ENCODE measurements at regions not wholly inside any gene's neighbourhood (a gene's known extent, or its start where the extent isn't known, plus 50 kb on each side); places are given as distances from the start of the nearest gene placed in this dataset.
A peak's percentile ranks its signal among the peaks of the same experiment; 100 is the strongest.

DNA sequence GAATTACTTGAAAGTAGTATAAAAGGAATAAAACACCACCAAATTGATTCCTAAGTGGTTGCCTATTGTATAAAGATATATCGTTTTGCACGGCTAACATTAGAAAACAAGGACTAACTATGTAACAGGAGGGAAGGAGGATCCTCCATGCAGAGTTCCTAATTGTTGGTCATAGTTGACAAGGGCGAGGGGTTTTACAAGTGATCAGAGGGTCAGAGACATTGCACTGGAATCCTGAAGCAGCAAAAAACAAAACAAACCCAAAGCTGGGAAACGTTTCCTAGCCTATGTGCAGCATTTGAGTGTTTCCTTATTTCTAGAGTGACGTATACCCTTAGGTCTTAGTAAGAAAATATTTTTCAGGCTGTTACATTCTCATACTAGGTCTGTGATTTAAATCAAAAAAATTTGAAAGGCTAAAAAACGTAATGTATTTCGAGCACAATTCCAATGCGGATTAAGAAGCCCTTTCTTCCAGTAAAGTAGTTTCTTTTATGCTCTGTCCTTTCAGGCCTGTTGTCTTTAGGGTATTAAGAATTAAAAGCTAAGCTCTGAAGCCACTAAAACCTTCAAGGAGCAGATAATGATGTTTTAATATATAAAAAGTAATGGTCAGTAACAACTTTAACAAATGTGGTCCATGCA, 373.8 kb upstream of the MMS22L start:
- no peak overlapping the region for H2BK20ac ChIP-seq (ENCODE audit: low read length)
- TF ChIP-seq, protein P1, sequence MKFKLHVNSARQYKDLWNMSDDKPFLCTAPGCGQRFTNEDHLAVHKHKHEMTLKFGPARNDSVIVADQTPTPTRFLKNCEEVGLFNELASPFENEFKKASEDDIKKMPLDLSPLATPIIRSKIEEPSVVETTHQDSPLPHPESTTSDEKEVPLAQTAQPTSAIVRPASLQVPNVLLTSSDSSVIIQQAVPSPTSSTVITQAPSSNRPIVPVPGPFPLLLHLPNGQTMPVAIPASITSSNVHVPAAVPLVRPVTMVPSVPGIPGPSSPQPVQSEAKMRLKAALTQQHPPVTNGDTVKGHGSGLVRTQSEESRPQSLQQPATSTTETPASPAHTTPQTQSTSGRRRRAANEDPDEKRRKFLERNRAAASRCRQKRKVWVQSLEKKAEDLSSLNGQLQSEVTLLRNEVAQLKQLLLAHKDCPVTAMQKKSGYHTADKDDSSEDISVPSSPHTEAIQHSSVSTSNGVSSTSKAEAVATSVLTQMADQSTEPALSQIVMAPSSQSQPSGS (IDR thresholded peaks at IDR 0.05; ENCODE audit: low read length) = no peak
- TF ChIP-seq NRF1 (IDR thresholded peaks at IDR 0.05; ENCODE audit: low read depth, low read length) = no peak
- TF ChIP-seq, protein P2, sequence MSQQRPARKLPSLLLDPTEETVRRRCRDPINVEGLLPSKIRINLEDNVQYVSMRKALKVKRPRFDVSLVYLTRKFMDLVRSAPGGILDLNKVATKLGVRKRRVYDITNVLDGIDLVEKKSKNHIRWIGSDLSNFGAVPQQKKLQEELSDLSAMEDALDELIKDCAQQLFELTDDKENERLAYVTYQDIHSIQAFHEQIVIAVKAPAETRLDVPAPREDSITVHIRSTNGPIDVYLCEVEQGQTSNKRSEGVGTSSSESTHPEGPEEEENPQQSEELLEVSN (IDR thresholded peaks at IDR 0.05) = no peak
- TF ChIP-seq FOSL1 (IDR thresholded peaks at IDR 0.05; ENCODE audit: insufficient read depth, low read depth, low read length) = no peak
- TF ChIP-seq BACH1 (IDR thresholded peaks at IDR 0.05; ENCODE audit: low read length) = no peak
- no peak for TF ChIP-seq ATF3 (IDR thresholded peaks at IDR 0.05; ENCODE audit: insufficient read depth, low read depth, low read length)
- no peak overlapping the region for H3K23ac ChIP-seq (ENCODE audit: insufficient read length)
- H4K5ac ChIP-seq (ENCODE audit: insufficient read length, low read depth, low read length) = no peak overlapping the region
- H3K4me2 ChIP-seq (ENCODE audit: insufficient read depth in 1 of 2, low read depth in 2 of 2, low read length in 2 of 2) = no peak overlapping the region
- 0 out of 2 replicates have a peak, but pooled peaks cover 1% of the 10 kb centered on the region for H3K23me2 ChIP-seq (ENCODE audit: low read depth, low read length)
- H3K56ac ChIP-seq (replicated peaks; ENCODE audit: insufficient read length, low read depth, low read length) = no peak overlapping the region
- no peak overlapping the region for H2AK5ac ChIP-seq (ENCODE audit: low read depth, low read length)
- H3K4me3 ChIP-seq (ENCODE audit: extremely low read depth in 1 of 4, insufficient read depth in 2 of 4, low read depth in 3 of 4, low read length in 4 of 4) = no peak overlapping the region
- H3K9me3 ChIP-seq (ENCODE audit: insufficient read depth in 2 of 2, low read depth in 1 of 2, low read length in 1 of 2) = no peaks in the 10 kb centered on the region
- POLR2A ChIA-PET (ENCODE audit: partially characterized antibody) = no interaction called here
- no peak overlapping the region for H2BK15ac ChIP-seq (ENCODE audit: low read length)
- H3K4ac ChIP-seq (replicated peaks; ENCODE audit: insufficient read length, low read depth, low read length) = no peak overlapping the region
- no peaks in the 10 kb centered on the region for H3K4me1 ChIP-seq (replicated peaks in 1 of 4; ENCODE audit: control insufficient read depth in 3 of 4, insufficient read depth in 4 of 4, low read length in 3 of 4)
- no peak overlapping the region for H2BK12ac ChIP-seq (ENCODE audit: low read depth, low read length)
- H4K91ac ChIP-seq (replicated peaks; ENCODE audit: insufficient read length, low read length) = no peak overlapping the region
- H2AFZ ChIP-seq (ENCODE audit: low read length) = peak overlapping the region; percentile 27; the same call in 1 of the 2 replicates
- no peak overlapping the region for H2BK5ac ChIP-seq (ENCODE audit: low read depth, low read length)
- H3K79me2 ChIP-seq (ENCODE audit: control insufficient read depth in 1 of 2, insufficient read depth in 2 of 2, low read length in 2 of 2) = no peaks in the 10 kb centered on the region
- DNase-seq (ENCODE audit: low read depth in 1 of 2, low spot score in 2 of 2) (no peak), FAIRE-seq (no peak)
- no peak overlapping the region for H3K18ac ChIP-seq (ENCODE audit: extremely low read depth, low read length)
- H3K14ac ChIP-seq (ENCODE audit: insufficient read length) = no peak overlapping the region
- no peak overlapping the region for H4K8ac ChIP-seq (ENCODE audit: extremely low read depth, insufficient read depth, low read length)
- 75% methylated on average over 8 of the region's 8 CpGs; no CpG with 5 or more reads in 1 of the 2 experiments for WGBS, 2 experiments (ENCODE audit: extremely low coverage in 1 of 2, insufficient coverage in 1 of 2, insufficient read length in 1 of 2, insufficient replicate concordance in 2 of 2, low coverage in 1 of 2, low lambda C conversion rate in 2 of 2, missing lambda C conversion rate in 1 of 2)
- H3K79me1 ChIP-seq (ENCODE audit: low read depth, low read length) = no peaks in the 10 kb centered on the region
- CTCF ChIA-PET (ENCODE audit: partially characterized antibody) = interaction anchor here (0.6 to 1.4 kb wide), 5 partner anchors 9 to 1190 kb away, joined by 3 read pairs; no protein-coding TSS in a partner anchor
- no peaks in the 10 kb centered on the region for H4K20me1 ChIP-seq (replicated peaks in 1 of 2; ENCODE audit: control insufficient read depth in 1 of 2, insufficient read depth in 2 of 2, low read length in 2 of 2)
- no peaks in the 10 kb centered on the region for H3K27me3 ChIP-seq (replicated peaks in 1 of 4; ENCODE audit: control insufficient read depth in 3 of 4, extremely low read depth in 1 of 4, insufficient read depth in 3 of 4, low read length in 3 of 4)
- H3K9ac ChIP-seq (replicated peaks in 1 of 4; ENCODE audit: extremely low read depth in 1 of 4, low read depth in 3 of 4, low read length in 3 of 4) = no peak overlapping the region
- no peak overlapping the region for H2BK120ac ChIP-seq (replicated peaks; ENCODE audit: low read depth, low read length)
- no peaks in the 10 kb centered on the region for H3K36me3 ChIP-seq (ENCODE audit: control insufficient read depth in 2 of 4, insufficient read depth in 4 of 4, low read length in 3 of 4)
- no peak overlapping the region for H3K27ac ChIP-seq (ENCODE audit: low read depth, low read length)
